Osteoblast (primary cell): ENCODE measurements at regions not wholly inside any gene's neighbourhood (a gene's known extent, or its start where the extent isn't known, plus 50 kb on each side); places are given as distances from the start of the nearest gene placed in this dataset.

Source experiments
- DNase-seq: peaks from one replicate; pipeline ENCODE4 v3.0.0; 2011; ENCODE audit warnings: low spot score, mixed read lengths; ENCODE audit not compliant: insufficient read length; ENCODE audit errors: missing footprints
- H2AFZ ChIP-seq: 2 replicates; pipeline ENCODE4 v1.6.0; 2011; ENCODE audit warnings: mild to moderate bottlenecking, low read length
- H3K27ac ChIP-seq: 2 replicates; pipeline ENCODE4 v1.5.1; 2011; ENCODE audit warnings: mild to moderate bottlenecking, low read depth, low read length, moderate library complexity
- H3K27me3 ChIP-seq: 2 replicates; pipeline ENCODE4 v1.6.0; 2012; ENCODE audit warnings: mild to moderate bottlenecking, control low read depth, inconsistent platforms, low read length, moderate library complexity; ENCODE audit not compliant: insufficient read depth
- H3K36me3 ChIP-seq: 2 replicates; pipeline ENCODE4 v1.5.1; 2011; ENCODE audit warnings: mild to moderate bottlenecking, low read length, control low read depth, moderate library complexity; ENCODE audit not compliant: insufficient read depth
- H3K4me1 ChIP-seq: 2 replicates; pipeline ENCODE4 v1.5.1; 2011; ENCODE audit warnings: mild to moderate bottlenecking, low read length, control low read depth, moderate library complexity; ENCODE audit not compliant: insufficient read depth
- H3K4me2 ChIP-seq: 2 replicates; pipeline ENCODE4 v1.6.0; 2011; ENCODE audit warnings: mild to moderate bottlenecking, low read length; ENCODE audit not compliant: insufficient read depth
- H3K4me3 ChIP-seq: fragments of 200-600 bp; sonication (generic); 3 replicates; pipeline ENCODE4 v1.5.1; 2012; ENCODE audit warnings: mild to moderate bottlenecking, low read length, inconsistent platforms; ENCODE audit not compliant: insufficient read depth
- H3K79me2 ChIP-seq: 2 replicates; pipeline ENCODE4 v1.6.0; 2012; ENCODE audit warnings: mild to moderate bottlenecking, low read length, control low read depth, inconsistent platforms; ENCODE audit not compliant: insufficient read depth
- H3K9me3 ChIP-seq: 2 replicates; pipeline ENCODE4 v1.5.1; 2011; ENCODE audit warnings: low read depth, low read length, control low read depth
- H4K20me1 ChIP-seq: 2 replicates; pipeline ENCODE4 v1.6.0; 2012; ENCODE audit warnings: mild to moderate bottlenecking, low read length, control low read depth; ENCODE audit not compliant: insufficient read depth
- TF ChIP-seq, protein P1 (sequence below): IDR thresholded peaks from 2 replicates; pipeline ENCODE4 v1.5.1; 2011; ENCODE audit warnings: mild to moderate bottlenecking, low read depth, low read length, moderate library complexity; ENCODE audit errors: extremely low read depth

DNA sequence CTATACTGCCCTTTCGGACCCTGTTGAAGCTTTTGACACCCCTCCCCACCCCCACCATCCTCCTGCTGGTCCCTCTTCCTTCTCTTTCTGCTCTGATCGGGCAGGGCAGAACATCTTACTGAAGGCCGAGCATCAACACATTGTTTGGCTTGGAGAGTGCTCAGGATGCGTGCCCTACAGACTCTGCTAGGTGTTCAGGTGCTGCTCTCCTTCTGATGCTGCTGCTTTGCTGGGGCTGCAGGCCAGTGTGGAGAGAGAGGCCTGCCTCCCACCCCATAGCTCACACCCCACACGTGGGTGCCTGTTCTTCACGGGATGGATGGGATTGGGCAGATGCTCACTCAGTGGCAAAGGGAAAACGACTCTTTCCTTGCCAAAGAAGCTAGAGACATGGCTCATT lies 89.8 kb upstream of the ONECUT1 start:
- no peaks in the 10 kb centered on the region for H3K4me1 ChIP-seq
- H2AFZ ChIP-seq: no peak overlapping the region
- no peaks in the 10 kb centered on the region for H3K79me2 ChIP-seq
- no peaks in the 10 kb centered on the region for H3K9me3 ChIP-seq
- H3K36me3 ChIP-seq: no peaks in the 10 kb centered on the region
- TF ChIP-seq, protein P1, sequence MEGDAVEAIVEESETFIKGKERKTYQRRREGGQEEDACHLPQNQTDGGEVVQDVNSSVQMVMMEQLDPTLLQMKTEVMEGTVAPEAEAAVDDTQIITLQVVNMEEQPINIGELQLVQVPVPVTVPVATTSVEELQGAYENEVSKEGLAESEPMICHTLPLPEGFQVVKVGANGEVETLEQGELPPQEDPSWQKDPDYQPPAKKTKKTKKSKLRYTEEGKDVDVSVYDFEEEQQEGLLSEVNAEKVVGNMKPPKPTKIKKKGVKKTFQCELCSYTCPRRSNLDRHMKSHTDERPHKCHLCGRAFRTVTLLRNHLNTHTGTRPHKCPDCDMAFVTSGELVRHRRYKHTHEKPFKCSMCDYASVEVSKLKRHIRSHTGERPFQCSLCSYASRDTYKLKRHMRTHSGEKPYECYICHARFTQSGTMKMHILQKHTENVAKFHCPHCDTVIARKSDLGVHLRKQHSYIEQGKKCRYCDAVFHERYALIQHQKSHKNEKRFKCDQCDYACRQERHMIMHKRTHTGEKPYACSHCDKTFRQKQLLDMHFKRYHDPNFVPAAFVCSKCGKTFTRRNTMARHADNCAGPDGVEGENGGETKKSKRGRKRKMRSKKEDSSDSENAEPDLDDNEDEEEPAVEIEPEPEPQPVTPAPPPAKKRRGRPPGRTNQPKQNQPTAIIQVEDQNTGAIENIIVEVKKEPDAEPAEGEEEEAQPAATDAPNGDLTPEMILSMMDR: no peak
- DNase-seq: no peak
- H3K27ac ChIP-seq: no peak overlapping the region
- H3K4me2 ChIP-seq: no peak overlapping the region
- H3K4me3 ChIP-seq: no peak overlapping the region
- H4K20me1 ChIP-seq: no peaks in the 10 kb centered on the region
- H3K27me3 ChIP-seq: no peaks in the 10 kb centered on the region

DNA sequence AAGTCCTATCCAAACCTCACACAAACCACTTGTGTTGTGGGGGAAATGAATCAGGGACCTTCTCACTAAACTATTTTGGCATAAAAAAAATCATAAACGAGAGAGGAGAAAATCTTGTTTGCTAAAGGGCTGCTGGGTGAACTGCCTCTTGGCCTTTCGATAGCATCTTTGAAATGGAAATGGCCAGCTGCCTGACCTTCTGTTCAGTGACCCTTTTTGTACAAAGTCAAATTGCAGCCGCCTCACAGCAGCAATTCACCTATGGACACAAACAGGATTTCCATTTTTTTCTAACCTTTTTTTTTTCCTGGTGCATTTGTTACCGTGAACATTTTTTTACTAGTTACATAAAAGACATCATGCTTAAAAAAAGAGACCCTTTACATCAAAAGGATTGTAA lies 89.0 kb upstream of the ONECUT1 start:
- Histone ChIP-seq H3K79me2 (no peaks in the 10 kb centered on the region), H3K27me3 (no peaks in the 10 kb centered on the region), H3K4me3 (no peak overlapping the region), H3K4me1 (no peaks in the 10 kb centered on the region), H3K4me2 (no peak overlapping the region), H3K27ac (no peak overlapping the region), H2AFZ (no peak overlapping the region), H4K20me1 (no peaks in the 10 kb centered on the region), H3K9me3 (no peaks in the 10 kb centered on the region), H3K36me3 (no peaks in the 10 kb centered on the region)
- TF ChIP-seq, protein P1: no peak
- DNase-seq: no peak

DNA sequence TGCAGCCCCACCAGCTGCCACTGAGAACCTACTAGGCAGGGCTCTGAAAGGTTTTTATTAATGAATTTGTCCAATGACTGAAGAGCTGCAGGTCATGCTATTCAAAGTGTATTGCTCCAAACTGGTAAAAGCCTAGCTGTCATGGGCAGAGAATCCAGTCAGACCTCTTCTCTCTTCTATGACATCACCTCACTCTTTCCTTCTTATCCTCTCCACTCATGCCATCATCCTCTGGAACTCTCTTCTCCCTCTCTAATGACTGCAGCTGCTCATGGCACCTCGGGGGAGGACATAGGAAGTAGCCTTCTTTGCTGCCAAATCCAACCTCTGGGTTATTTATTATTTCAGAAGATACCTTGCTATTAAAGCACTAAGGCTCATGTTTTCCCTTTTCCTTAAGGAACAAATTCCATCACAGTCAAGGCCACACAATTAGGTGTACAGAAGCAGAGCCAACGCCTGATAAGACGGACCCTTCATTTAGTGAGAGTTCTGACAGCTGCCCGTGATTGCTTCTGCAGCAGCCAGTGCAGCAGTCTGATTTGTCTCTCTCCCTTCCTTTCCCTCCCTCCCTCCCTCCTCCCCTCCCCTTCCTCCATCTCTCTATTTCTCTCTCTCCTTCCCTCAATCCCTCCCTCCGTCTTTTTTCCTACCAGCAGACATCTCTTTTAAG lies 87.0 kb upstream of the ONECUT1 start:
- Histone ChIP-seq H3K4me2 (no peak overlapping the region), H3K36me3 (no peaks in the 10 kb centered on the region), H3K4me3 (no peak overlapping the region), H4K20me1 (no peaks in the 10 kb centered on the region), H3K79me2 (no peaks in the 10 kb centered on the region), H3K9me3 (no peaks in the 10 kb centered on the region), H3K4me1 (no peaks in the 10 kb centered on the region), H3K27ac (no peak overlapping the region), H2AFZ (no peak overlapping the region), H3K27me3 (no peaks in the 10 kb centered on the region)
- no peak for DNase-seq
- TF ChIP-seq, protein P1: no peak

DNA sequence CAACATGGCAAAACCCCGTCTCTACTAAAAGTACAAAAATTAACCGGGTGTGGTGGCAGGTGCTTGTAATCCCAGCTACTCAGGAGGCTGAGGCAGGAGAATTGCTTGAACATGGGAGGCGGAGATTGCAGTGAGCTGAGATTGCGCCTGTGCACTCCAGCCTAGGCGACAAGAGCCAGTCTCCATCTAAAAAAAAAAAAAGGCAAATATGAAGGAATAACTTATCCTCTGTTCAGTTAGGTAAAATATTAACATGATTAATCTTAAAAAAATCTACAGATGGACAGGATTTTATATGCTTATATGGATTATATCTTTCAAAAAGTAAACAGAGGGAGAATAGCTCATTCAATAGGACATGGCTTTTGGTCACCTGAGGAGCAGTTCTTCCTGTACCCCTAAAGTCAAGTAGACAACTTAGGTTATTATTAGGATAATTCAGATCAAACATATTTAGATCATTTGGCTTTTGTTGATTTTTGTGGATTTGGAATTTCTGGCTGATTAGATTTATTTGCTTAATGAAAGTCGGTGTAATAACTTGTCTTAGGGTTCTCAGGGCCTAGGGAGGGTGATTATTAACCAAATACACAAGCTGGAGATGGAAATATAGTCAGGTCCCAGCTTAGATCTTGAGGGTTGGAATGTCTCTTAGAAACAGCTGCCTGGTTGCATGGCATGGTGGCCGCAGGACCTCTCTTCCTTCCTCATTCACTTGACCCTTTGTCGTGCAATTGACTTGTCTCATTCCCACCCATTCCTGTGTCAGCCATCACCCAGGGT lies 82.1 kb upstream of the ONECUT1 start:
- H3K9me3 ChIP-seq: no peaks in the 10 kb centered on the region
- H3K27me3 ChIP-seq: no peaks in the 10 kb centered on the region
- no peak overlapping the region for H3K4me2 ChIP-seq
- H3K4me1 ChIP-seq: no peaks in the 10 kb centered on the region
- TF ChIP-seq, protein P1: no peak
- H4K20me1 ChIP-seq: no peaks in the 10 kb centered on the region
- H2AFZ ChIP-seq: no peak overlapping the region
- H3K4me3 ChIP-seq: no peak overlapping the region
- H3K36me3 ChIP-seq: no peaks in the 10 kb centered on the region
- no peak overlapping the region for H3K27ac ChIP-seq
- DNase-seq: no peak
- no peaks in the 10 kb centered on the region for H3K79me2 ChIP-seq
